Epithelial cell of esophagus (primary cell): ENCODE measurements at regions not wholly inside any gene's neighbourhood (a gene's known extent, or its start where the extent isn't known, plus 50 kb on each side); places are given as distances from the start of the nearest gene placed in this dataset.

ENCODE experiments used
- DNase-seq: peaks from one replicate; pipeline ENCODE4 v3.0.0; 2010; ENCODE audit warnings: low read depth
- H3K4me3 ChIP-seq: 2 replicates; pipeline ENCODE4 v1.5.1; 2011; ENCODE audit warnings: mild to moderate bottlenecking, low read length, control low read depth
- TF ChIP-seq, protein P1 (sequence below): IDR thresholded peaks from 2 replicates; pipeline ENCODE4 v1.5.1; 2011; ENCODE audit warnings: low read depth, mild to moderate bottlenecking, low read length, control low read depth, inconsistent platforms; ENCODE audit not compliant: insufficient read depth; ENCODE audit errors: missing control alignments

DNA sequence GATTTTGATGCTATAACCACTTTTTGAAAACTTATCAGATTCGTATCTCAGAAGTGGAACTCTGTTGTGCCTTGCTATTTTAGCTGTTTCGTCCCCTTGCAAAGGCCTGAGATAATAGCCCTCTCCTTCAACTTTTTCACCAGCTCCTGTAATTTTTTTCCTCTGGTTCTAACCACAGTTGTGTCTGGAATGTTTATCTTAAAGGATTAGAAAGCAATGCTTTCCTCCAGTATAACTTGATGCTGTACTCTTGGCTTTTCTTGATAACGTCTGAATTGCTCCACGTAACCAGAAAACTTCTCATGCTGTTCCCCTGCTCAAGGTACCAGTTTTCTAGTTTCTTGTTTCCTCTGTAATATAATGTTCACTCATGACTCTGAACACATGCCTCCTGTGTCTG, 209.4 kb downstream of the DTWD2 start:
- no peak overlapping the region for H3K4me3 ChIP-seq
- TF ChIP-seq, protein P1, sequence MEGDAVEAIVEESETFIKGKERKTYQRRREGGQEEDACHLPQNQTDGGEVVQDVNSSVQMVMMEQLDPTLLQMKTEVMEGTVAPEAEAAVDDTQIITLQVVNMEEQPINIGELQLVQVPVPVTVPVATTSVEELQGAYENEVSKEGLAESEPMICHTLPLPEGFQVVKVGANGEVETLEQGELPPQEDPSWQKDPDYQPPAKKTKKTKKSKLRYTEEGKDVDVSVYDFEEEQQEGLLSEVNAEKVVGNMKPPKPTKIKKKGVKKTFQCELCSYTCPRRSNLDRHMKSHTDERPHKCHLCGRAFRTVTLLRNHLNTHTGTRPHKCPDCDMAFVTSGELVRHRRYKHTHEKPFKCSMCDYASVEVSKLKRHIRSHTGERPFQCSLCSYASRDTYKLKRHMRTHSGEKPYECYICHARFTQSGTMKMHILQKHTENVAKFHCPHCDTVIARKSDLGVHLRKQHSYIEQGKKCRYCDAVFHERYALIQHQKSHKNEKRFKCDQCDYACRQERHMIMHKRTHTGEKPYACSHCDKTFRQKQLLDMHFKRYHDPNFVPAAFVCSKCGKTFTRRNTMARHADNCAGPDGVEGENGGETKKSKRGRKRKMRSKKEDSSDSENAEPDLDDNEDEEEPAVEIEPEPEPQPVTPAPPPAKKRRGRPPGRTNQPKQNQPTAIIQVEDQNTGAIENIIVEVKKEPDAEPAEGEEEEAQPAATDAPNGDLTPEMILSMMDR: no peak

DNA sequence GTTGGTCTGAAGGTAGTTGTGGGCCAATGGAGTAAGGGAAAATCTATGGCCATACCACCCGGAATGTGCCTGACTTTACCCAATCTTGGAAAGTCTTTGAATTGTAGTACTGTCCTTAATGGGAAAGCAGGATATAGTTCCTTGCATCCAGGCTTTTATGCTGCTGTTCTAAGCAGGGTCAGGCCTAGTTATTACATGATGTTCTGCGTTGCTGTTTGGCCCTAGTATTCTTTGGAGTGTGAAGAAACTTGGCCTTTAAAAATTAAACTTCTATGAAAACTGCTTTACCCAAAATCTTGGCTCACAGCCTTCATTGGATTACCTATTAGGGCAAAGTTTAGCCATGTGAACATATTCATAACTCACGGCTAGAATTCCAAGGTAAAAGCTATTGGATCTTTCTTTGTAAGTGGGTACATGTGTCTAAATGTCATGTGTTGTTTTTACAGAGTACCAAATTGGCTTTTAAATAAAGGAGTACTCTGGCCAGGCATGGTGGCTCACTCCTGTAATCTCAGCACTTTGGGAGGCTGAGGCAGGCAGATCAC, 211.1 kb downstream of the DTWD2 start:
- no peak overlapping the region for H3K4me3 ChIP-seq
- TF ChIP-seq, protein P1: no peak

More for the DNA sequence above, 209.4 kb downstream of the DTWD2 start:
- DNase-seq: no peak

DNA sequence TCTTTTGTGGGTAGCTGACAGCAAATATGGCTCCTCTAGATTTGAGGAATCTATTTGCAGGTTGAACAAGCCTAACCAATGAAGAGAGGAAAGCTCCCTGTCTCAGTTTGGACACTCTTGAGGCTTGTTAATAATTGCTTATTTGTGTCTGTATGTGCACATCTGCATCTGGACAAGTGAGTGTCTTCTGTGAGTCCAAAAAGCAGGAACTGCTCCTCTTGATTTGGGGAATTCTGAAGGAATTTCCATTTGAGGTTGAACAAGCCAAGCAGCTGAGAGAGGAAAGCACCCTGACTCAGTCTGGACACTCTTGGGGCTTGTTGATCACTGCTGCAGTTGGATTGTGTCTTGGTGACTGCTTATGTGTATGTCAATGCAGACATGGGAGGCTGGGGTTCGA, 211.6 kb downstream of the DTWD2 start:
- no peak for DNase-seq
- no peak overlapping the region for H3K4me3 ChIP-seq
- TF ChIP-seq, protein P1: no peak

More for the DNA sequence above, 211.1 kb downstream of the DTWD2 start:
- no peak for DNase-seq

DNA sequence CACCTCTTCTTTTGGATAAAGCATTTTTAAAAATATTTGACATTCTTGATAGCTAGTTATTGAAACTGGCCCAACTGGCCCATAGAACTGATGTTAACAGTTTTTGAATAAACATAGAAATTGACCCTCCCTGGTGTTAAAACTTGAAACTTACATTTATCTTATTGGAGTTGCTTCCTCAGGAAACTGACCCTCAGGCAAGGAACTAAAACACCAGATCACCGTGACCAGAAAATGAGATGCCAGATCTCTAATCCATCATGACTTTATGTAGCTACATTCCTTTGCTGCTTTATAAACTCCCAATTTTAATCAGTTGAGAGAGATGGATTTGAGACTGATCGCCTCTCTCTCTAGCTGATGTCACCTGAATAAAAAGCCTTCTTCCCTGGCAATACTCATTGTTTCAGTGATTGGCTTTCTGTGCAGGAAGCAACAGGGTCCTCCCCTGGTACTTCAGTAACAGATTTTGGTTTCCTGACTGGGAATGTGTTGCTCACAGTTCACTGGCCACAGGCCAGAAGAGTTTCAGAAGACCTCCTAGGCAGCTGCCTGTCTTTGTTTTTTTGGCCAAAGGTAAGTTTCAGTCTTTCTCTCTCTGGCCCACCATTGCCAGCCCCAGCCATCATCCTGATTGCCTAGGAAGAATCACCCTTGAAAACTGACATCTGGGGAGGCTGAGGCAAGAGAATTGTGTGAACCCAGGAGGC, 212.4 kb downstream of the DTWD2 start:
- DNase-seq: no peak
- TF ChIP-seq, protein P1: no peak
- H3K4me3 ChIP-seq: no peak overlapping the region

DNA sequence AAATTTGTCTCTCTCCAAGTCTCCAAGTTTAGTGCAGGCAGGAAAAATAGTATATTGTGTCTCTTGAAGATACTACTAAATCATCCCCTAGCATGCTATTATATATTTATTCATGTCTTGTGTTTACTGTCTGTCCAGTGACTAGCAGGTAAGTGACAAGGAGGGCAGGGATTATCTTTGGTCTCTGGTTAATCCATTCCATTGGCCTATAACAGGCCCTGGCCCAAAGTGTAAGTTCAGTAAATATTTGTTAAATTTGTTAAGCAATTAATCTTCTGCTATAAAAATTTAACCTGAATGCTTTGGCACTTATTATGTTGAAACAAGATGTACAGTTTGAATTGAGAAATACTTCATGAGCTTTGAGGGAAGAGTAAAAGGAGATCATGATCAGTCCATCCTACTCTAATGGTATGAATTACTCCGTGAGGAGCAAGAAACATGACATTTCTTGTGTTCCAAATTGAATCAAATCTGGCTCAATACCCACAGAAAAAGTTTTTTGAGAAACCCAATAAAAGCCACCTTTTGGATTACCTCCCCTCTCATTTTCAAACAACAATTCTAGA, 219.7 kb downstream of the DTWD2 start:
- DNase-seq: no peak
- TF ChIP-seq, protein P1: no peak
- no peak overlapping the region for H3K4me3 ChIP-seq

DNA sequence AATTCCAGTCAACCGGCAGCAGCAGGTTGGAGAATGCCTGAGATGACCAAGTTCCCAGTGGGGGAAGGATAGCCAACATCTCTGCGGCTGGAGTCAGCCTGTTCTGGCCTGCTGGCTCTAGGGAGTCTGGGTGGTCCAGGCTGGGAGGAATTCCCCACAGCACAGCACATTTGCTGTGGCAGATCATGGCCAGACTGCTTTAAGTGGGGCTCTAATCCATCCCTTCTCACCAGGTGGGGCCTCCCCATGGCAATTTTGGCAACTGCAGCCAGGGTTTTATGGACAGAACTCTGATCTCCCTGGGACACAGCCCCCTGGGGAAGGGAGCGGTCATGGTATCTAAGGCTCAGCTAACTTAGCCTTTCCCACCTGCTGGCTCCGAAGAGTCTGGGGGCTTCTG, 226.1 kb downstream of the DTWD2 start:
- TF ChIP-seq, protein P1: no peak
- no peak overlapping the region for H3K4me3 ChIP-seq
- DNase-seq: no peak
